Activated T-cell treated with anti-CD3 and anti-CD28 coated beads for 48 hours (primary cell): ENCODE measurements at regions not wholly inside any gene's neighbourhood (a gene's known extent, or its start where the extent isn't known, plus 50 kb on each side); places are given as distances from the start of the nearest gene placed in this dataset.
"Not testable (repeated sequence)": the region's sequence is repeated elsewhere in the genome, so short reads cannot be mapped to it uniquely, and the experiment has no call there.

Source experiments
- DNase-seq: peaks from one replicate; pipeline ENCODE4 v3.0.0-alpha.2; 2020; ENCODE audit warnings: low read depth

- no peak for DNase-seq
Observed at GRCh38 chr3:34504366-34504765, 705.9 kb downstream of the PDCD6IP start.

- DNase-seq, result no peak
Observed at GRCh38 chr3:34504775-34505174, 706.3 kb downstream of the PDCD6IP start.

DNA sequence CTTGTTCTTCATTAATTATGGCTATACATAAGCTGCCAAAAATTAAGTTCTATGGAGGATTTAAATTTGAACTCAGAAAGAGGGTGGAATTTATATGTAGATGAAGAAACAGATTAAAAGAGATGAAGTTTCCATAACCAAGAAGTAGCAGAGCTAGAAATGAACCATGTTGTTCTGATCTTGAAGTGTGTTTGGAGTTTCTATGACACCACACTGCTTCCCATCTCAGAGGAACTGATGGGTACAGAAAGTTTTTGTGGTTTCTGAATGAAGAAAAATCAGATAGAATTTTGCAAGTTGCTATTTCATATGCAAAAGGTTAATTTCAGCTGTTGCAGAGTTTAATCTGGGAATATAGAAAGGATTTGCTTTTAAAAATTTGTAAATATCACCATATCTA lies 710.3 kb downstream of the PDCD6IP start:
- DNase-seq, result no peak

DNA sequence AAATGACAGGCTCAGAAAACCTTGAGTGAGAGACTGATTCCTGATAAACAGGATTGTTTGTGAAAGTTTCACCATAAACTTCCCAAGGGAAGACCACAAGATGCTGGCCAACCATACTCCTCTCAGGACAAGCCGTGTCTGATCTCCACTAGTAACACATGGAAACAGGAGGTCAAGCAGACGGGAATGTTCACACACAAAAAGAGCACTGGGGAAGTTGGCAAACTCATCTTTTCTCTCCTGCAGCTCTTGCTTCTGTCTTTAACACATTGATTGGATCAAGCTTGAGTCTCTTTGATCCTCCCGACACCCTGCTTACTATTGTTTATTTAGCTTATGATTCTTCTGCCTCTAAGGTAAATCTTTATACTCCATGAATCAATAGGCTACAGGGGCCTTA lies 713.5 kb downstream of the PDCD6IP start:
- DNase-seq, result no peak

DNA sequence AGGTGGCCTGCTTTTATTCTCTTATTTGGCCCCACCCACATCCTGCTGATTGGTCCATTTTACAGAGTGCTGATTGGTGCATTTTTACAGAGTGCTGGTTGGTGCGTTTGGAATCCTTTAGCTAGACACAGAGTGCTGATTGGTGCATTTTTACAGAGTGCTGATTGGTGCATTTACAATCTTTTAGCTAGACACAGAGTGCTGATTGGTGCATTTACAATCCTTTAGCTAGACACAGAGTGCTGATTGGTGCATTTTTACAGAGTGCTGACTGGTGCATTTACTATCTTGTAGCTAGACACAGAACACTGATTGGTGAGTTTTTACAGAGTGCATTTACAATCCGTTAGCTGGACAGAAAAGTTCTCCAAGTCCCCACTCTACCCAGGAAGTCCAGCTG lies 720.6 kb downstream of the PDCD6IP start:
- not testable (repeated sequence) for DNase-seq

DNA sequence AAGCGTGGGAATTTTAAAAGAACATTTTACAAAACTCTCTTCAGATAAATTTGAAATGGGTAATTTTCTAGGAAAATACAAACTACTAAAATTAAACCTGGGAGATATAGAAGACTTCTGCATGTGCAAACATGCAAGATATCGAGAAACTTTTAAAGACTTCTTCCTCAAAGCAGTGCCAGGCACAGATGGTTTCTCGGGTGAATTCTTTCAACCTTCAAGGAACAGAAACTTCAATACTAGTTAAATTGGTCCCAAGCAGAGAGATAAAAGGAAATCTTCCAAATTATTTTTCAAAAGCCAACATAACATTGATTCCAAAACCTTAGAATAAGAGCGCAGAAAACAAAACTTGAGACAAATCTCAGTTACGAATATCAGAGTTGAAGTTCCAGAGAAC lies 732.7 kb downstream of the PDCD6IP start:
- DNase-seq, result no peak

- no peak for DNase-seq
Observed at GRCh38 chr3:34533451-34533850, 735.0 kb downstream of the PDCD6IP start.

DNA sequence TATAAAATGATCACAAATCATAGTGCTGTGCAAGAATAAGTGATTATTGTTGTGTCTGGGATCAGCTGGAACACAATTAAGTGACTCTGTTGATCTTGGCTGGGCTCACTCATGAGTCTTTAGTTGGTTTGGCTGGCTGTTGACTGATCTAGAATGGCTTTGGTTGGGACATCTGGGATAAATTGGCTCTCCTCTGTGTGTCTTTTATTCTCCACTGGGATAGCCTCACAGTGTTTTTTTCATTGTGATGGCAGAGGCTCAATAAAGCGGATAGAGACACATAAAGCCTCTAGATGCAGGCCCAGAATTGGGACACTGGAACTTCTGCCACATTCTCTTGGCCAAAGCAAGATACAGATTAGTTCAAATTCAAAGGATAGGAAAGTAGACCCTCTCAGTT lies 735.6 kb downstream of the PDCD6IP start:
- no peak for DNase-seq

GRCh38 chr3:34544136-34544535 lies 745.7 kb downstream of the PDCD6IP start:
- DNase-seq, result no peak

- DNase-seq, result no peak
Observed at GRCh38 chr3:34547297-34547920, 749.0 kb downstream of the PDCD6IP start.

DNA sequence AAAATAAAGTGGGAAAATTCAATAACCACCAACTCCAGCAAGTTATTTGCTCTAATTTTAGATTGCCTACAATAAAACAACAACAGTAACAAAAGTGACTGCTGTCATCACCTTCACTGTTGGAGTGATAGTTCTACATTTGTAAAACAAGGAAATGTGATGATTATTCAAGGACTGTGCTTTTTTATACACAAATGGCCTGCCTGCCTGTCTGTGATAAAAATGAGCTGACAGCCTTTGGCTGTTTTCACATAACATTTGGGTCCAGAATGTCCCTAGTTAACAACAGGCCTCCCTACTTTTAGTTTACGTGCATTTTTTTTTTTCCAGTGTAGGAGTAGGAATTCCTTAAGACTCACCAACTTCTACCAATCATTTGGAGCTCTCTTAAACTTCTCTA lies 768.8 kb downstream of the PDCD6IP start:
- DNase-seq, result no peak

DNA sequence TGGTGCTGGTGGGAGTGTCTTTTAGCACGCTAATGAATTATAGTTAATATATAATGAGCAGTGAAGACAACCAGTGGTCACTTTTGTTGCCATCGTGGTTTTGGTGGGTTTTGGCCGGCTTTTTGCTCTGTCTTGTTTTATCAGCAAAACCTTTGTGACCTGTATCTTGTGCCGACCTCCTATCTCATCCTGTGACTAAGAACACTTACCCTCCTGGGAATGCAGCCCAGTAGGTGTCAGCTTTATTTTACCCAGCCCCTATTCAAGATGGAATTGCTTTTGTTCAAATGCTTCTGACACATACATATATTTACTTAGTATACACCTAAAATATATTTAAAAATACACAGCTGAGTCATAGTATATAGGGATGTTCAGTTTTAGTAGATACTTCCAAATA lies 770.3 kb downstream of the PDCD6IP start:
- DNase-seq, result no peak

GRCh38 chr3:34569437-34569836 lies 771.0 kb downstream of the PDCD6IP start:
- DNase-seq, result no peak

- DNase-seq, result no peak
Observed at GRCh38 chr3:34570916-34571705, 772.7 kb downstream of the PDCD6IP start.

- DNase-seq, result no peak
Observed at GRCh38 chr3:34571714-34572113, 773.3 kb downstream of the PDCD6IP start.

DNA sequence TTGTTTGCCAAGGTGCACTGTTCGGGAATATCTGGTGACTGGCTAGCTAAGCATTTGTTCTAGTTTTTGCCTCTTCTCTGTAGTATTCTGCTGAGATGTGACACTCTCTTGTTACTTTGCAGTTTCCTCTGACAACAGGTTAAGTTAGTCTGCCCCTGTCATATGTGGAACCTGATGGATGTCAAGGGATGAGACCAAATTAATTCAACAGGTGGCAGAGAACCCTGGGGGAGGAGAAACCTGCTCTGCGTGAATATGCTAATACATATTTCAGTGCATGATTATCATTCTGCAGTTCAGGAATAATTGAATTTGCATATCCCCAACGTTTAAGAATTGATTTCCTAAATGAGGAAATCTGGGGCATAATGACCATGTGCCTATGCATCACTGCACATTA lies 777.3 kb downstream of the PDCD6IP start:
- no peak for DNase-seq

- no peak for DNase-seq
Observed at GRCh38 chr3:34582055-34582454, 783.6 kb downstream of the PDCD6IP start.

DNA sequence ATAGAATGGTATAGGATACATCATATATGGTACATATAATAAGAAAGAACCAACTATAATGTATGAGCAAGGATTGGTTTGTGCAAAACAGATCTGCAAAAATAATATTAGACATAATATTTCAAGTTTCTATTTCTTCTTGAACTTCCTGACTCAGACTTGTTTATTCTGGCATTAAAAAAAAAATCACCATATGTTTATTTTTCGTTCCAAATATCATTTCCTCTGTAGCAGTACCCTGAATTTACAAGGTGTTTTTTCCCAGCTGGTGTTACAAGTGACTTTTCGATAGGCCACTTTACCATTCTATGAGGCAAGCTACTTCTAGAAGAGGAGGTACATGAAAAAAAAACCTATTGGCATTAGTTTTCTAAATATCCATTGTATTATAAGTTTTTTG lies 785.0 kb downstream of the PDCD6IP start:
- no peak for DNase-seq

- DNase-seq, result no peak
Observed at GRCh38 chr3:34584971-34585370, 786.5 kb downstream of the PDCD6IP start.

GRCh38 chr3:34599595-34599994 lies 801.2 kb downstream of the PDCD6IP start:
- no peak for DNase-seq

DNA sequence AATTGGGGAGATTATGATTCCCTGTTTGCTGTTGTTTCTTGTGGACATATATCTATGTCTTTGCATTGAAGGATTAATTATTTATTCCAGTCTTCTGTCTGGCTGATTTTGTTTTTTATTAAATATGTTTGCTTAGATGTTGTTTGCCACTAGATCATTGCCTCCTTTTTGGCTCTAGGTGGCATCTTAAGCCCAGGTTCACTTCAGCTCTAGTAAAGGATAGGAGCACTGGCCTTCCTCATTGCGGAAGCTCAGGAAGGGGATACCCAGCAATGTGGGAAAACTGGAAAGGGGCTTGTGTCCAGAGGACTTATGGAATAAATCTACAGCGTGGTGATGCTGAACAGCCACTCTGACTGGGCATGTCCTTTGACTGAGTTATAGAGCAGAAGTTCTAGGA lies 821.6 kb downstream of the PDCD6IP start:
- no peak for DNase-seq

GRCh38 chr3:34626699-34627098 lies 828.3 kb downstream of the PDCD6IP start:
- no peak for DNase-seq

GRCh38 chr3:34634939-34635338 lies 836.5 kb downstream of the PDCD6IP start:
- no peak for DNase-seq

- no peak for DNase-seq
Observed at GRCh38 chr3:34635352-34635850, 837.0 kb downstream of the PDCD6IP start.
